NOMO-1 (cell line): ENCODE measurements at regions not wholly inside any gene's neighbourhood (a gene's known extent, or its start where the extent isn't known, plus 50 kb on each side); places are given as distances from the start of the nearest gene placed in this dataset.

ENCODE experiments used
- DNase-seq, 2 experiments: peaks; one replicate each; lab custom pipeline; 2025; ENCODE audit not compliant: unreplicated experiment in 2 of 2; lab: John Stamatoyannopoulos, UW

DNA sequence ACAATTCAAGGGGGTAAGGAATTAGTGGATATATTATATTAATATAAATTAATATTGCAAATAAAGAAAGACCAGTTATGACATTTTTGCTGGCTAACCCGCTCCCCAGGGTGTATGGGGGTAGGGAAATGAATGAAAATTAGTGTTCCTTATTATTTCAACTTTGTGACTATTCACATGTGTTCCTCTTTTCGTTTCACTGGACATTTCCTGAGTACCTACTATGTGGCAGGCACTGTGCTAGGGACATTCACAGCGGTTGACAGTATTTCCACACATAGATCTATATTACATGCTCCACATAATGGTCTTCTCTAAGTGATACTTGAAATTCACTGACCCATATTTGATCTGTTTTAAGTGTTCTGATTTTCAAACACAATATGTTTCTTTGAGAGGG, 129.8 kb upstream of the USP15 start:
- no peak for DNase-seq

DNA sequence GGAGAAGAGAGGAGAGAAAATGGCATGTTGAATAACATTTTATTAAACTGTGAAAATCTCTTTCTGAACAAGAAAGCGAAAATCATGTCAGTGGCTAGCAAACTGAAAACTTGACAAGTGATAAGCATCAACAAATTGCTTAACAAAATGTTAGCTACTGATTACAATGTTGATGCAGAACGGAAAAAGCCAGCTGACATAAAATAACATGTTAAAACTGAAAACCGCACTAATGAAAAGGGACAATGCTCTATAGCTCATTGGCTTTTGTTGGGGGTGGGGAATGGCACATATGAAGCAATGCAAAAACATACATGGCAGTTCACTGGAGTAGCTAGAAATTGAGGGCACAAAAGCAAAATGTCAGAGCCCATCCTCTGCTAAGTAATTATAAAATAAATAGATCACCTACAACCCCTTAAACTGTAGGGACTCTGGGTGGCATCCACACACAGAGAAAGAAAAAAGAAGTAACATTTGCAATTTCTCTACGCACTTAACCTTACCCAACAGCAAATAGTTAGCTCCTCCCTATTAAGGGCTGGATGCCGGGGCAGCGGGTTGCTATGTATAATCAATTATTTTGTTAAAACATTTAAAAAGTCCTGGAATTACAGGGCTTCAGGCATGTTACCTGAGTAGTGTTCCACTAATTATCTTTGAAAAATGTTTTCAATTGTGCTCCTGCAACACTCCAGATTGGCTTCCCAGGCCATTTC, 129.2 kb upstream of the USP15 start:
- DNase-seq = no peak

DNA sequence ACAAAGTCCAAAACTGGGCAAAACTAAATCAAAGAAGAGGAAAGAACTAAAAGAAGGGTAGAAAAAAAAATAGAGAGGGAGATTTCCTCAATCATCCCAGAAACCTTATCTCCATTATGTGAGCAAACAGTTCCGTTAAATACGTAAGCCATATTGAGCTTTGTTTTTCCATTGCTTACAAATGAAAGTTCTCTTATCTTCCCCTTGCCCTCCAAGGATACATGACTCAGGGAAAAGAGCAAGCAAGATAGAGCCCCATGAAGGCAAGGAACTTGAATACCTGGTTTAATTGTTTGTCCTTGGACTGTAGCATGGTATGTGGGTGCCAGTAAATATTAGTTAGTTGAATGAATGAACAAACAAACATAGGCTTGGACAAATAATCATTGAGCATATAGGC, 126.8 kb upstream of the USP15 start:
- no peak for DNase-seq

DNA sequence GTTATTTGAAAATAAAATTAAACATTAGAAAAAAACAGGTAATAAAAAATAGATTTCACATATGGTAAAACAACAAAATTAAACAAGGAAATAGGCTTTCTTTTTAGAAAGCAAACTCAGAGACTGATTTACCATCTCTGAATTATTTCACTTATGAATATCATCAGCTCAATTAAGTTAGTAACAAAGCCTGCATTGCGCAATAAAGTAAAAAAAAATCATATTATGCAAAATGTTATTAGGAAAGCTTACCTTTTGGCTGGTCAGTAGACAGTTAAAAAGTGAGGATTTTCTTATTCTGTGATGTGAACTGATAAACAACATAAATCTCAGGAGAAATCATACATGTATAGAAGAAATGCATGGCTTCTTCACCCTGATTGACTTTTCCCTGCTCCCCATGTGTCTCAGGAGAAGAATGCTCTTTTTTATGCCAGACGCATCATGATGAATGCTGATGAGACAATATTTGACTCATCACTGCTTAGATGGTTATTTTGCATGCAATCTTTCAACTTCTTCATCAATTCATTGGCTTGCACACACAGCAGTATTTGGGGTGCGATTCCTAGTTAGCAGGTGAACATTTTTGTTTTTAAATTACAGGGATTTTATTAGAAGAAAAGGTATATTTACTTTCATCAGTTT, 124.5 kb upstream of the USP15 start:
- DNase-seq = no peak

DNA sequence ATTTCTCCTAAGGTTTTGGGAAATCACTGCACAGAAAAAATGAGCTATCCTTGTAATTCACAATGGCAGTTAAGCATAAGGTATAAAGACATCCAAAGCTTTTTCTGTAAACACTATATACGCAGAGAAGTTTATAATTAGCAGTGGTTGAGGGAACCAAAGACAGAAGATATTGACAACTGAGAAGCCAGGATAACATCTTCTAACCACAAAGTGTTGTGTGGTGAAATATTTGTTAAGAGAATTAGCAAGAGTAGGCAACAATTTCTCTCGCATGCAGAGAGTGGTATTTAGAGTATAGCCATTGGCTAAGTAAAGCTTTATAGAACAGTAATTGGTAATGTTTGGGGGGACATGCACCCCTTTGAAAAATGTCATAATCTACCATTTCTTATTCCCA, 123.7 kb upstream of the USP15 start:
- no peak for DNase-seq

DNA sequence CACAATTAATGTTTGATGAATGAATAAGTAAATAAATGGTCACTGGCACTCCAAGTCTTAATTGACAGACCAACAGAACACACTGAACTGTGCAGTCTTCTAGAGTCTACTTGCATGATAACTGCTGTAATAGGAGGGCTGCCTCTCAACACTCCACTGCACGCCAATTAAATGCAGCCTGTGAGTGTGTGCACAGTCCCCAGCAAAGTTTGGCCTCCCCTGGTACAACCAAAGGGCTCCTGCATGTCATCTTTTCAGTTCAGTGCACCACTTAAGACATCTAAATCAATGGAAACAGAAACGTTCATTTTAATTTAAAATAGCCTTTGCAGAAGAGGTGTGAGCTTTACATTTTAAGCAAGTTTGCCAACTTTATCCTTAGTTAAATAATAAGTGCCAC, 121.7 kb upstream of the USP15 start:
- no peak for DNase-seq

DNA sequence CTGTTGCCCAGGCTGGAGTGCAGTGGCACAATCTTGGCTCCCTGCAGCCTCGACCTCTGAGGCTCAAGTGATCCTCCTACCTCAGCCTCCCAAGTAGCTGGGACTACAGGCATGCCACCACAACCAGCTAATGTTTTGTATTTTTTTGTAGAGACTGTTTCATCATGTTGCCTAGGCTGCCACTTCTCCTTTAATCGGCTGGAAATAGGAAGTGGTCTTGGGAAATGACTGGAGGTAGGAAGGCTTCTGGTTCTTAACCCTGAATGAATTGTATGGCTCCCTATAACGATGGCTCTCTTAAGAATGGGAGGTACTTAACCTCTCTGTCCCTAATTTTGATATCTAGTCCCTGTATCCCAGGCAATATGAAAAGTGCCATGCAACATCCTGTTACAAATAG, 113.9 kb upstream of the USP15 start:
- DNase-seq = peak; percentile 8 to 31

DNA sequence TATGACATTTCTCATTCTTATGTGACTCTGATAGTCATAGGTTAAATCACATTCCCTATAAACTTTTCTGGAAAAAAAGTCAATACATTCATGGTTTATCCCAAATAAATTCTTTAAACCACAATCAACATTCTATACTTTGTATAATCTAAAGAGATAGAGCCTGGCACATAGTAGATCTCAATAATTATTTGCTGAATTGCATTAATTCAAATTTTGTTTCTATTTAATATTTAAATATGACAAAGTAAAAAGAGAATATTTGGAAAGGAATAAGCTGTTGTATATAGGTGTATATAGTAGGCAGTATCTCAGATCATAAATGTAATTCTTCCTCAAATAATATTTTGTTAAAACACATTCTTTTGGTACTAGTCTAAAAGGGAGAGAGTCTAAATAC, 102.2 kb upstream of the USP15 start:
- no peak for DNase-seq

DNA sequence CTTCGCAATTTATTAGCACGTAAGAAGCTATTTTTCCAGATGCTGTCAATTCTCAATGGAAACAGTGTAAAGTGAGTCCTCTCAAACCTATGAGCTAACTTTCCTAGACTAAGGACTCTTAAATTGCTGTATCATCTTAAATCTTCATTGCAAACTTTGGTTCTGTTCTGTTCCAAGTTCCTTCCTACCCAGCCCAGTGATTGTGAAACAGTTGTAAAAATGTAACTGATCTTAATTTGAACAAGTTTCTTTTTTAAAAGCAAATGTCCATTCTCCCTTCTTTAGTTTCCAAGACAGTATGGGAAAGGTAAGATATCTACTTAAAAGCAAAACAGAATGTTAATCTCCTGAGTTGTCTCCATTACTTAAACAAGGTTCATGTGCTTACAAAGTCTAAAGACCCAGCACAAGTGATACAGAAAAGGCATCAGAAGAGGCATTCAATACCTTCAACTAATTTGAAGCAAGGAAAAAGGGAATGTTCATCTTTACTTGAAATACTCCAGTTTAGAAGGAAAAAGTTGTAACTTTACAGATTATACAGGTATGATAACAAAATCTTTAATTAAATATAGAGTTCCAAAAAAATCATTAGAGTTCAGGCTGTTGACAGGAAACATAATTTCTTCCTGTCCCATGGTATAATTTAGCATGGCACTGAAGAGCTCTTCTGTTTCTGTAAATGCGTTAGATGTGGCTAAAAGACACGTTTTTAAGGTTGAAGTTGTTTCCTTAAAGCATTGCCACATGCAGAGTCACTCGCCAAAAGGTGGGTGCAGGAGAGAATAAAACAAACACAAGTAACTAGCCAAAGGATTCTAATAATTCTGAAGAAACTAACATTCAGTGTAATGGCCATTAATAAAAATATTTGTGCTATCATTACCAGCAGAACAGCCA, 101.5 kb upstream of the USP15 start:
- DNase-seq = no peak

DNA sequence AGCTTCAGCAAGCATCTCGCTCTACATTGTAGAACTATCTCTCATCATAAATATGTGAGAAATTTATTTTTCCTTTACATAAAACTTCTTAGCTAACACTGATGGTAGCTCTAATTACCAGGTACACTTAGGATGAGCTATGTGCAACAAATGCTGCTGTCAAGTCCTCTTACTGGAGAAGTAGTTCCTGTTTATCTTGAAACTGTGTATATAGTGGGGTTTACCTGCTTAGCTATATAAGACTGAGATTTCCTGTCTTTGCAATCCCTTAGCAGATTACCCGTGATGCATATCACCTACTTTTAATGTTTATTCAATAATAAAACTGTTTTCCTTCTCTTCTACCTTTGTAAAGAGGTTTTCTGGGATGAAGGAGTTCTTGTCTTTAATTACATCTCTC, 98.0 kb upstream of the USP15 start:
- no peak for DNase-seq

DNA sequence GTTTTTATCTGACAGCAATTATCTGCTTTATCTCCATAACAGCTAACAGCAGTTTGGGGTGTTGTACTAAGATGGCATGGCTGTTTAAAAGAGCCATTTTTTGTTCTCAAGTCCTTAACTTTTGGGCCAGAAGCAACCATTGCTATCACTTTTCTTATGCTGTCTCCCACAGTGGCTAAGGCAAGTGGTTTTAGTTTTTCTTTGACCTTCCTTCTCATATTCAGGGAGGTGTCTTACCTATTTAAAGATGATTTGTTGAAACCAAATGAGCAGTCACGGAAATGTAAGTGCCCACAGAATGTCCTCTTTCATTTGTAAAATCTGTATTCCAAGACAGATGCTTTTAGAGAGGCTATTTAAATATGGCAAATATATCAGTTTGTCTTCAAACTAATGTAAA, 96.8 kb upstream of the USP15 start:
- DNase-seq = no peak

DNA sequence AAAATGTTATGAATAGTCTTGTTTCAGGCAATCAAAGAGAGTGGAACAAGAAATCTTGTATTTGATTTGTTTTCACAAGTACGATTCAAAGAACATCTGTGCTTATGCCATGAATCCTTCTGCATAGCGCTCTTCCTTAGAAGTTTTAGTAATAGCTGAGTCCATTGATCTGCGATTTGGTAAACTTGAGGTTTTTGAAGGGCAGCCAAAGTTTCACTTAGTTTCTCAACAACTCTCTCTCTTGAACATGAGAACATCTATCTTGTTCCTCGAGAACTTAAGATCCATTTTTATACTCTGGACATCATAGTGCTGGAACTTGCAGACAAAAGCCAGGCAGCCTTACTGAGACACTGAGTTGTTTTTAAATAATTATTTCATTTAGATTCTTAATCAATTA, 96.2 kb upstream of the USP15 start:
- no peak for DNase-seq

DNA sequence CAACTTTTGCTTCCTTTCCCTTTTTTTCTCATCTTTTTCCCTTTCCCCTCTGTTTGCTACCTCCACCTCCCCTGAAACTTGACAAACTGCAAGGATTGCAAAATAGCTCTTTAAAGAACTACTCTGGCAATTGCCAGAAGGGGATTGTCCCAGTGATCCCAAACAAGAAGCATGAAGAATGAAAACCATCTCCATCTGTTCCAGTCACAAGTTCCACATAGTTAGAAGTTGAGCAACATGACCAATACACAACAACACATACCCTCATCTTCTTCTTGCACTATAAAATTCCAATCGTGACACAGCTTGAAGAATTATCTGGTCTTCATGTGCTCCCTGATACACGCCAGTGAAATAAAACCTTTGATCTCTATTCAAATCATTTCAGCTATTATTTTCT, 93.7 kb upstream of the USP15 start:
- no peak for DNase-seq

DNA sequence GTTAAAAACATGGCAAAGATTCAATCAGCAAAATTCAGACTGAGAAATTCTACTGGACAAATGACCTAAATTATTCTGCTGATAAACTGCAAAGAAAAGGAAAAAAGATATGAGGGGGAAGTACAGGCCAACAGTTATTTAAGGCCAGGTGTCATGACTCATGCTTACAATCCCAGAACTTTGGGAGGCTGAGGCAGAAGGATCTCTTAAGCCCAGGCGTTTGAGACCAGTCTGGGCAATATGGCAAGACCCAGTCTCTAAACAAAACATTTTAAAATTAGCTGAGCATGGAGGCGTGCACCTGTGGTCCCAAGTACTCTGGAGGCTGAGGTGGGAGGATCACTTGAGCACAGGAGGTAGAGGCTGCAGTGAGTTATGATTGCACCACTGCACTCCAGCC, 91.8 kb upstream of the USP15 start:
- DNase-seq = no peak

DNA sequence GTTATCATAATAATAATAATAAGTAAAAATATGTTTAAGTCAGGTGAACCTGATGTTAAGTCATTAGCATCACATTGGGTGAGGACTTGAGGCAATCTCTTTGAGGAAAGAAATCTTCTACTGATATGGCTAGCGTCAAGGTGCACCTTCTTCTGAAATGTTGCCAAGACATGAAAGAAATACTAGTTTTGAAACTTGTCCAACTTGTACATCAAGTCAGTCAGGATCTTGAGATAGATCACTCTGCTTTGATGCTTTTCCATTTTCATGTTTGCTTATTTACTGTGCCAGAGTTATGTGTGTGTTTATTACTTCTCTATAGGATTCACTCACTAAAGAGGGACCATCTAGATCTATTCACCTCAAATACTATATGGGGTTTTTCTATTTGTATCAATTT, 90.0 kb upstream of the USP15 start:
- DNase-seq = no peak

DNA sequence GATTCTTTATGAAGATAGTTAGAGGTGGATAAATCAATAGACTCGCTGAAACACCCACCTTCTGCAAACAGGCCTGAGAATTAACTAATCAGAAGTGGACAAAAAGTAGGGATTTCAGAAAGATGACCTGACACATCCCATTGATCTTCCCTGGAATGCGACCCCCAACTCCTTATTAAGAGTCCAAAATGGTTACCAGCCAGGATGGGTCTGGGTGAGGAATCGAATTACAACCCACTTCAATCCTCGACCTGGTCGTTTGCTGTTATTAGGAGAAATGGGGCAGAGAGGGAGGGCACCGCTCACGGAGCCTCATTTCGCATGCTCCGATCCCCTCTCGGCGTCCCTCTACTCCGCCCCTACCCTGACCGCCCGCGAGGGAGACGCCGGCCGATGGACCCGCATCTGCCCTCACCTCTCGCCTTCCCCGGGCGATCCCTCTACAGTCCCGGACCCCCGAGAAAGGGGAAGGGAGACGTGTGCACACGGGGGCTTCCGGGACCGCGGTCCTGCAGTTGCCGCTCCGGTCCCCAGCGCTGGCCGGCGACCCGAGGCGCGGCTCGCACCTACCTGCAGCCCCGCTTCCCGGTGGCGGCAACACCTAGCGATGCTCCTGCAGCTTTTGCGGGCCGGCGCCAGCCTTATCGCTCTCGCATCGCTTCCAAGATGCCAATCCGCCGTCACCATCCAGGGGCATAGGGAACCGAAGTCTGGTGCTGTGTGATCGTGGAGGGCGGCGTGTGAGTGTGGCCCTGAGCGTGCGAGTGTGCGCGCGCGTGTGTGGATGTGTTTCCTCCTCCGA, 69.3 kb upstream of the USP15 start:
- no peak for DNase-seq

DNA sequence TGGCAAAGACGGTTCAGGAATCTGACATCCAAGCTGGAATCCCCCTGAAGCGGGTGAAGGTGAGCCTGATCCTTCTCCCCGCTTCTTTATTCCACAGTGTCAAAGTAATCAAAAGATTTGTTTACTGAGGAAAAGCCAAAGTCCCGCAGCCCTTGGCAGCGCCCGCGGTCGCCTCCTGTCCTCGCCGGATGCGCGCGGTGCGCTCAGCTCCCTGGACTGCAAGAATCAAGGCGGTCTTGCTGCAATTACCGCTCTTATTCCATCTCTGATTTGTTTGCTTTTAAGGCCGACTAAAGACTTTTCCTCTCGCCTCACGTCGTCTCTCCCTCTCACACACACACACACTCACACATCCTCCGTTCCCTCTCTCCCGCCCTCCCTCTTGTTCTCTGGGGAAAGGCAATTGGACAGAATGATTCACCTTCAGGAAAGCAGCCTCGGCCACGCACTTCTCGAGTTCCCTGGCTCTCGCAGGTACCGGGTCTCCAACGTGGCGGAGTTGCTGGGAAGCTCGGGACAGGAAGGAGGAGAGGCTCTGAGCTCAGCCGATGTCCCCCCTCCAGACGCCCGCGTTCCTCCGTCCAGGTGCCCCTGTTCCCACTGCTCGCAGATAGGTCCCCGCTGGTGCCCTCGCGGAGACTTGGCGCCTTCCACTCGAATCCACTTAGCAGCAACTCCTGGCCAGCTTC, 68.6 kb upstream of the USP15 start:
- no peak for DNase-seq

DNA sequence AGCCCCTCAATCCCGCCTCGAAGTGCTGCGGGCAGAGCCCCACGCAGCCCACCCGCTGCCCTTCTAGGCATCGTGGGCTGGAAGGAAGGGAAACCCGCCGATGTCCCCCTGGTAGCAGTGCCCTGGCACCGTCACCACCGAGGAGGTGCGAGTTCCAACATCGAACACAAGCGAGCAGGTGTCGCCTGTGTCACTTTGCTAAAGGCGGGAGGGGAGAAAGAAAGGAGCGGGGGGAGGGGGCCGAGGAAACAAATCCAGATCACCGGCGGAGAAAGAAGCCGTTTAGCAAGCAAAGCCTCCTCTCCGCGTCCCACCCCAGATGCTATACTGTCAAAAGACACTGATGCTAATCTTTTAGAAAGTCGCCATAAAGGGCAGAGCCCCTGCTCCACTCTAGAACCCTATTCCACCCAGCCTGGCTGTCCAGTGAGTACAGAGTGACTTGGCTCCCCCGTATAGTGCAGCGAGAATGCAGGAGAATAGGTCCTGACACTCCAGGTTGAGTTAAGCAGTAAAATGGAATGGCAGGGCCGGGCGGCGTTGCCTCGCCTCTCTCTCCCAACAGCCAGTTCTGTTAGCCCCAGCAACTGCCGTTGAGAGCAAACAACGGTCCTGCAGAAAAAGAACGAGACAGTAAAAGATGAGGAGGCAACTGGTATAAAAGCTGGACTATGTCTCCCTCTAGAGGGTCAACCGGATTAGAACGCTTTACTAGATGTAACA, 67.9 kb upstream of the USP15 start:
- peak; percentile 65 to 85 for DNase-seq

DNA sequence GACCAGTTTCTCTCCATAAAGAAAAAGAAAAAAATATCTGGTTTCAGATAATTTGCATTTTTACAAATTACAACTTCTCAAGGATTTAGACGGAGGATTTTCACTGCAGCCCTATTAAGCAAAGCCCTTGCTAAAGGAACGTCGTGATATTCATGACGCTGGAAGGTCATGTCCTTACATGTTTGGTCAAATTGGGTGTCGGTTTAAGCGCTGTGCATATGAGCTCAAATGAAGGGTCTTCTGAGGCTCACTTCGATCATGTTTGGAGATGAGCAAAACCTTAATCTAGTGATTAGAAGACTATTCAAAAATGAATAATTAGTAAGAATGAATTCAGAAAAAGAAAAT, 67.3 kb upstream of the USP15 start:
- DNase-seq = no peak

DNA sequence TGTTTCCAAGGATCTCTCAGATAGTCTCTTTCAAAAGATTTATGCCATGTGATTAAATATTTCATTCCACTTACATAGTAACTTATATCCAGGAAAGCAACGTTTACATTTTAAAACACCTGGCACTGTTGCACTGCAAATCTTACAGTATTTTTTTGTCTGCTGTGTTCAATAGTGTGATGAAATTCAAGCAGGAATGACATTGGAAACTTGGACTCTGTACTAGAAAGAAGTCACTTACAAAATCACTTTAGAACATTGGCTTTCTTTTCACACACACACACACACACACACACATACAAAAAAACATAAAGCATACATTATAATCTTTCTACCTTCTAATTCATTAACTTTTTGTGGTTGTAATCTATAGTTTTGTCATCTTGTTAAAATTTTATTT, 66.2 kb upstream of the USP15 start:
- DNase-seq = no peak
